OCI-LY7 (cell line): ENCODE measurements at regions not wholly inside any gene's neighbourhood (a gene's known extent, or its start where the extent isn't known, plus 50 kb on each side); places are given as distances from the start of the nearest gene placed in this dataset.

Source experiments
- BruUV-seq: library from RNA; stranded (reverse); fragments of 400-500 nt; replicated peaks from 2 replicates; lab custom pipeline; 2021; lab: Mats Ljungman, UMichigan
- CTCF ChIA-PET: fragments of 300-600 bp; sonication (Branson Sonifier 250); formaldehyde crosslinking; loops from one replicate; lab custom pipeline; 2022; ENCODE audit warnings: antibody characterized with exemption; ENCODE audit not compliant: unreplicated experiment; lab: Charles Lee
- POLR2A ChIA-PET: fragments of 300-600 bp; sonication (Branson Sonifier 250); formaldehyde crosslinking; loops from one replicate; lab custom pipeline; 2022; ENCODE audit warnings: antibody characterized with exemption; lab: Charles Lee
- DNase-seq: peaks from one replicate; pipeline ENCODE4 v3.0.0-alpha.2; 2015; ENCODE audit warnings: low spot score
- H2AFZ ChIP-seq: fragments of 200-600 bp; sonication (generic), shearing (Covaris generic); 2 replicates; pipeline ENCODE4 v1.6.1; 2014; ENCODE audit warnings: mild to moderate bottlenecking, antibody characterized with exemption, low read length, moderate library complexity
- H3K27ac ChIP-seq: fragments of 200-600 bp; sonication (generic); 2 replicates; pipeline ENCODE4 v1.5.1; 2014; ENCODE audit warnings: mixed run types, low read depth, mild to moderate bottlenecking, moderate library complexity, low read length, inconsistent platforms; ENCODE audit not compliant: poor library complexity, severe bottlenecking
- H3K36me3 ChIP-seq: fragments of 200-600 bp; sonication (generic); 2 replicates; pipeline ENCODE4 v1.6.1; 2014; ENCODE audit warnings: mild to moderate bottlenecking, antibody characterized with exemption, low read length, moderate library complexity, mixed read lengths; ENCODE audit not compliant: insufficient read depth
- H3K4me1 ChIP-seq: fragments of 200-600 bp; sonication (generic); 2 replicates; pipeline ENCODE4 v1.5.1; 2014; ENCODE audit warnings: mild to moderate bottlenecking, low read length; ENCODE audit not compliant: insufficient read depth, poor library complexity, severe bottlenecking
- H3K4me2 ChIP-seq: fragments of 200-600 bp; sonication (generic); 2 replicates; pipeline ENCODE4 v1.6.1; 2014; ENCODE audit warnings: mild to moderate bottlenecking, low read length
- H3K4me3 ChIP-seq: fragments of 200-600 bp; sonication (generic); 2 replicates; pipeline ENCODE4 v1.5.1; 2014; ENCODE audit warnings: mild to moderate bottlenecking, low read depth, low read length; ENCODE audit not compliant: poor library complexity, severe bottlenecking
- H3K79me2 ChIP-seq: fragments of 200-600 bp; sonication (generic); 2 replicates; pipeline ENCODE4 v1.6.1; 2016; ENCODE audit warnings: low read depth, mild to moderate bottlenecking, low read length, moderate library complexity, mixed read lengths; ENCODE audit not compliant: insufficient read depth
- H3K9me2 ChIP-seq: fragments of 200-600 bp; sonication (generic); 2 replicates; pipeline ENCODE4 v1.6.1; 2016; ENCODE audit warnings: mild to moderate bottlenecking, low read length, mixed read lengths; ENCODE audit not compliant: insufficient read depth
- H3K9me3 ChIP-seq: fragments of 200-600 bp; sonication (generic); 2 replicates; pipeline ENCODE4 v1.6.1; 2014; ENCODE audit warnings: mild to moderate bottlenecking, mixed run types, low read length, mixed read lengths
- H4K20me1 ChIP-seq: fragments of 200-600 bp; sonication (generic); 2 replicates; pipeline ENCODE4 v1.6.1; 2014; ENCODE audit warnings: mild to moderate bottlenecking, antibody characterized with exemption, low read length, moderate library complexity, mixed read lengths; ENCODE audit not compliant: insufficient read depth
- CTCF ChIP-seq: fragments of 200-600 bp; sonication (generic); conservative IDR thresholded peaks from 2 replicates; pipeline ENCODE4 v1.5.1; 2014; ENCODE audit warnings: mild to moderate bottlenecking, antibody characterized with exemption, low read length, moderate library complexity, mixed read lengths
- EZH2phosphoT487 ChIP-seq: fragments of 200-600 bp; sonication (generic); IDR thresholded peaks from 2 replicates; pipeline ENCODE4 v1.6.1; 2018; ENCODE audit warnings: low read depth, borderline replicate concordance, mild to moderate bottlenecking, mixed run types, antibody characterized with exemption, low read length, moderate library complexity, mixed read lengths
- intact Hi-C: fragments of 100-400 bp; cut with micrococcal nuclease; formaldehyde crosslinking; loops from one replicate; pipeline ENCODE4 v1.10.0; 2022; ENCODE audit not compliant: unreplicated experiment

- Histone ChIP-seq H2AFZ (no peak overlapping the region), H3K9me3 (no peaks in the 10 kb centered on the region), H3K79me2 (no peaks in the 10 kb centered on the region), H3K36me3 (no peaks in the 10 kb centered on the region), H4K20me1 (no peaks in the 10 kb centered on the region), H3K4me3 (no peak overlapping the region), H3K4me2 (no peak overlapping the region), H3K4me1 (no peaks in the 10 kb centered on the region), H3K27ac (no peak overlapping the region), H3K9me2 (no peaks in the 10 kb centered on the region)
- POLR2A ChIA-PET, result no interaction called here
- TF ChIP-seq EZH2phosphoT487 (no peak), CTCF (no peak)
- CTCF ChIA-PET, result no interaction called here
- intact Hi-C loops, result no loop called here
- BruUV-seq, result no TSS peak
- DNase-seq, result no peak
Observed at GRCh38 chr5:57642698-57643097, 160.1 kb upstream of the ACTBL2 start.

- TF ChIP-seq EZH2phosphoT487 (no peak), CTCF (no peak)
- Histone ChIP-seq H3K4me2 (no peak overlapping the region), H3K79me2 (no peaks in the 10 kb centered on the region), H3K9me2 (no peaks in the 10 kb centered on the region), H3K36me3 (no peaks in the 10 kb centered on the region), H3K4me3 (no peak overlapping the region), H3K9me3 (no peaks in the 10 kb centered on the region), H3K4me1 (no peaks in the 10 kb centered on the region), H3K27ac (no peak overlapping the region), H4K20me1 (no peaks in the 10 kb centered on the region), H2AFZ (no peak overlapping the region)
- intact Hi-C loops, result no loop called here
- no TSS peak for BruUV-seq
- CTCF ChIA-PET, result no interaction called here
- no peak for DNase-seq
- POLR2A ChIA-PET, result no interaction called here
Observed at GRCh38 chr5:57642066-57642465, 159.5 kb upstream of the ACTBL2 start.

- Histone ChIP-seq H4K20me1 (no peaks in the 10 kb centered on the region), H3K79me2 (no peaks in the 10 kb centered on the region), H3K9me3 (no peaks in the 10 kb centered on the region), H3K4me3 (no peak overlapping the region), H3K36me3 (no peaks in the 10 kb centered on the region), H3K27ac (no peak overlapping the region), H2AFZ (no peak overlapping the region), H3K9me2 (no peaks in the 10 kb centered on the region), H3K4me2 (no peak overlapping the region), H3K4me1 (no peaks in the 10 kb centered on the region)
- BruUV-seq, result no TSS peak
- no peak for TF ChIP-seq CTCF
- no peak for TF ChIP-seq EZH2phosphoT487
- POLR2A ChIA-PET, result no interaction called here
- intact Hi-C loops, result no loop called here
- CTCF ChIA-PET, result no interaction called here
- no peak for DNase-seq
Observed at GRCh38 chr5:57635146-57635777, 152.7 kb upstream of the ACTBL2 start.
